ENCODE measurements at regions not wholly inside any gene's neighbourhood (a gene's known extent, or its start where the extent isn't known, plus 50 kb on each side); places are given as distances from the start of the nearest gene placed in this dataset.

GRCh38 chr1:106964495-106964894, 92.0 kb upstream of the PRMT6 start:
- WGBS (ENCODE audit: insufficient coverage, insufficient replicate concordance, low lambda C conversion rate, missing lambda C conversion rate) = 57% methylated on average over 4 of the region's 4 CpGs
- in situ Hi-C loops (cut with MboI) (no loop called here), intact Hi-C loops (cut with micrococcal nuclease; ENCODE audit: unreplicated experiment) (no loop called here)
- TF ChIP-seq HDAC6 (IDR thresholded peaks at IDR 0.05; ENCODE audit: unreplicated experiment) (no peak), ESRRA (IDR thresholded peaks at IDR 0.05; ENCODE audit: low read length) (no peak), MYC (IDR thresholded peaks at IDR 0.05; ENCODE audit: insufficient read depth, insufficient read length, insufficient replicate concordance, low read length, severe bottlenecking) (no peak), ZSCAN29 (IDR thresholded peaks at IDR 0.05) (no peak), DPF2 (IDR thresholded peaks at IDR 0.05) (no peak), E2F4 (IDR thresholded peaks at IDR 0.05; ENCODE audit: low read depth, low read length) (no peak), SUPT20H (IDR thresholded peaks at IDR 0.05; ENCODE audit: borderline replicate concordance, control insufficient read depth, low read depth, low read length) (no peak), NR2C2 (IDR thresholded peaks at IDR 0.05; ENCODE audit: borderline replicate concordance, control insufficient read depth, insufficient read length, low read depth) (no peak), HDAC2 (IDR thresholded peaks at IDR 0.05) (no peak), FOS (IDR thresholded peaks at IDR 0.05; ENCODE audit: borderline replicate concordance, extremely low read depth, insufficient read length) (no peak), POLR2AphosphoS2 (IDR thresholded peaks at IDR 0.05; ENCODE audit: low read depth, low read length) (no peak), RAD21 (IDR thresholded peaks at IDR 0.05; ENCODE audit: insufficient read depth, low read depth, low read length) (no peak), HDGF (IDR thresholded peaks at IDR 0.05) (no peak)
- TF ChIP-seq, protein P1, sequence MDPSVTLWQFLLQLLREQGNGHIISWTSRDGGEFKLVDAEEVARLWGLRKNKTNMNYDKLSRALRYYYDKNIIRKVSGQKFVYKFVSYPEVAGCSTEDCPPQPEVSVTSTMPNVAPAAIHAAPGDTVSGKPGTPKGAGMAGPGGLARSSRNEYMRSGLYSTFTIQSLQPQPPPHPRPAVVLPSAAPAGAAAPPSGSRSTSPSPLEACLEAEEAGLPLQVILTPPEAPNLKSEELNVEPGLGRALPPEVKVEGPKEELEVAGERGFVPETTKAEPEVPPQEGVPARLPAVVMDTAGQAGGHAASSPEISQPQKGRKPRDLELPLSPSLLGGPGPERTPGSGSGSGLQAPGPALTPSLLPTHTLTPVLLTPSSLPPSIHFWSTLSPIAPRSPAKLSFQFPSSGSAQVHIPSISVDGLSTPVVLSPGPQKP (IDR thresholded peaks at IDR 0.05; ENCODE audit: low read depth, low read length) = no peak
- TF ChIP-seq, protein P2, sequence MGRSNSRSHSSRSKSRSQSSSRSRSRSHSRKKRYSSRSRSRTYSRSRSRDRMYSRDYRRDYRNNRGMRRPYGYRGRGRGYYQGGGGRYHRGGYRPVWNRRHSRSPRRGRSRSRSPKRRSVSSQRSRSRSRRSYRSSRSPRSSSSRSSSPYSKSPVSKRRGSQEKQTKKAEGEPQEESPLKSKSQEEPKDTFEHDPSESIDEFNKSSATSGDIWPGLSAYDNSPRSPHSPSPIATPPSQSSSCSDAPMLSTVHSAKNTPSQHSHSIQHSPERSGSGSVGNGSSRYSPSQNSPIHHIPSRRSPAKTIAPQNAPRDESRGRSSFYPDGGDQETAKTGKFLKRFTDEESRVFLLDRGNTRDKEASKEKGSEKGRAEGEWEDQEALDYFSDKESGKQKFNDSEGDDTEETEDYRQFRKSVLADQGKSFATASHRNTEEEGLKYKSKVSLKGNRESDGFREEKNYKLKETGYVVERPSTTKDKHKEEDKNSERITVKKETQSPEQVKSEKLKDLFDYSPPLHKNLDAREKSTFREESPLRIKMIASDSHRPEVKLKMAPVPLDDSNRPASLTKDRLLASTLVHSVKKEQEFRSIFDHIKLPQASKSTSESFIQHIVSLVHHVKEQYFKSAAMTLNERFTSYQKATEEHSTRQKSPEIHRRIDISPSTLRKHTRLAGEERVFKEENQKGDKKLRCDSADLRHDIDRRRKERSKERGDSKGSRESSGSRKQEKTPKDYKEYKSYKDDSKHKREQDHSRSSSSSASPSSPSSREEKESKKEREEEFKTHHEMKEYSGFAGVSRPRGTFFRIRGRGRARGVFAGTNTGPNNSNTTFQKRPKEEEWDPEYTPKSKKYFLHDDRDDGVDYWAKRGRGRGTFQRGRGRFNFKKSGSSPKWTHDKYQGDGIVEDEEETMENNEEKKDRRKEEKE (IDR thresholded peaks at IDR 0.05) = no peak
- POLR2A ChIA-PET = no interaction called here
- RAD21 ChIA-PET (ENCODE audit: unreplicated experiment) = no interaction called here
- BruUV-seq (replicated peaks) = no TSS peak
- SMC1A ChIA-PET (ENCODE audit: uncharacterized antibody, unreplicated experiment) = no interaction called here
- Histone ChIP-seq H3K79me2 (ENCODE audit: control insufficient read depth, insufficient read depth, low read length) (no peaks in the 10 kb centered on the region), H3K9ac (ENCODE audit: control insufficient read depth, insufficient read depth, low read length) (no peak overlapping the region), H3K36me3 (ENCODE audit: control insufficient read depth in 2 of 2, insufficient read depth in 2 of 2, low read length in 1 of 2) (no peaks in the 10 kb centered on the region), H3K4me1 (ENCODE audit: control insufficient read depth, insufficient read depth, low read length) (no peaks in the 10 kb centered on the region), H3K9me3 (replicated peaks; ENCODE audit: control insufficient read depth, insufficient read depth, low read length) (no peaks in the 10 kb centered on the region), H3K4me3 (no peak overlapping the region), H4K20me1 (ENCODE audit: control insufficient read depth, insufficient read depth) (no peaks in the 10 kb centered on the region), H3K4me2 (ENCODE audit: control insufficient read depth, insufficient read depth) (no peak overlapping the region), H3K27me3 (replicated peaks in 1 of 2; ENCODE audit: control insufficient read depth in 2 of 2, insufficient read depth in 2 of 2, low read length in 1 of 2) (no peaks in the 10 kb centered on the region), H2AFZ (ENCODE audit: control insufficient read depth, low read depth, low read length) (no peak overlapping the region), H3K27ac (ENCODE audit: control insufficient read depth, insufficient read depth) (no peak overlapping the region)
- ATAC-seq (no peak), DNase-seq (ENCODE audit: low read depth, low spot score) (no peak), FAIRE-seq (no peak)
- CTCF ChIA-PET = interaction anchor here (0.6 to 1.3 kb wide), 2 partner anchors 15 to 29 kb away, joined by 3 read pairs; no protein-coding TSS in a partner anchor

All from GM12878 (cell line).